Liver (tissue), 3 donors: ENCODE measurements at regions not wholly inside any gene's neighbourhood (a gene's known extent, or its start where the extent isn't known, plus 50 kb on each side); places are given as distances from the start of the nearest gene placed in this dataset.

Experiments
- ATF3 ChIP-seq: IDR thresholded peaks from 2 replicates; pipeline ENCODE4 v1.6.1; 2016; ENCODE audit warnings: antibody characterized with exemption
- EGR1 ChIP-seq, 2 donors: IDR thresholded peaks; 2 replicates each; pipeline ENCODE4 v1.6.1; 2016 to 2018; ENCODE audit warnings: antibody characterized with exemption in 2 of 2, low read depth in 2 of 2
- GABPA ChIP-seq, 2 donors: IDR thresholded peaks in 1 of 2; conservative IDR thresholded peaks in 1 of 2; 2 replicates each; pipeline ENCODE4 v1.6.1; 2016; ENCODE audit warnings: antibody characterized with exemption in 2 of 2, mild to moderate bottlenecking in 1 of 2, moderate library complexity in 1 of 2
- JUND ChIP-seq, 2 donors: IDR thresholded peaks; 2 replicates each; pipeline ENCODE4 v1.6.1; 2016; ENCODE audit warnings: antibody characterized with exemption in 2 of 2
- REST ChIP-seq: IDR thresholded peaks from 2 replicates; pipeline ENCODE4 v1.6.1; 2016; ENCODE audit warnings: antibody characterized with exemption, mild to moderate bottlenecking
- RXRA ChIP-seq, 2 donors: IDR thresholded peaks; 2 replicates each; pipeline ENCODE4 v1.6.1; 2017 to 2018; ENCODE audit warnings: antibody characterized with exemption in 2 of 2, mild to moderate bottlenecking in 1 of 2
- TAF1 ChIP-seq: conservative IDR thresholded peaks from 2 replicates; pipeline ENCODE4 v1.6.1; 2016; ENCODE audit warnings: antibody characterized with exemption, mild to moderate bottlenecking
- YY1 ChIP-seq: IDR thresholded peaks from 2 replicates; pipeline ENCODE4 v1.6.1; 2016; ENCODE audit warnings: antibody characterized with exemption, mild to moderate bottlenecking
- ZBTB33 ChIP-seq: IDR thresholded peaks from 2 replicates; pipeline ENCODE4 v1.6.1; 2016; ENCODE audit warnings: antibody characterized with exemption
- TF ChIP-seq, protein P1 (sequence below): fragments of 150-350 bp; IDR thresholded peaks from 2 replicates; pipeline ENCODE4 v1.5.1; 2017; ENCODE audit warnings: improper control_type of control experiment, low read depth, low read length; ENCODE audit not compliant: missing input control
- TF ChIP-seq, protein P2 (sequence below): IDR thresholded peaks from 2 replicates; pipeline ENCODE4 v1.6.1; 2016; ENCODE audit warnings: antibody characterized with exemption
- donor health status: healthy.
- donor health status: healthy.

GRCh38 chr7:131733604-131734003, 177.2 kb upstream of the PODXL start:
- TF ChIP-seq, protein P1, sequence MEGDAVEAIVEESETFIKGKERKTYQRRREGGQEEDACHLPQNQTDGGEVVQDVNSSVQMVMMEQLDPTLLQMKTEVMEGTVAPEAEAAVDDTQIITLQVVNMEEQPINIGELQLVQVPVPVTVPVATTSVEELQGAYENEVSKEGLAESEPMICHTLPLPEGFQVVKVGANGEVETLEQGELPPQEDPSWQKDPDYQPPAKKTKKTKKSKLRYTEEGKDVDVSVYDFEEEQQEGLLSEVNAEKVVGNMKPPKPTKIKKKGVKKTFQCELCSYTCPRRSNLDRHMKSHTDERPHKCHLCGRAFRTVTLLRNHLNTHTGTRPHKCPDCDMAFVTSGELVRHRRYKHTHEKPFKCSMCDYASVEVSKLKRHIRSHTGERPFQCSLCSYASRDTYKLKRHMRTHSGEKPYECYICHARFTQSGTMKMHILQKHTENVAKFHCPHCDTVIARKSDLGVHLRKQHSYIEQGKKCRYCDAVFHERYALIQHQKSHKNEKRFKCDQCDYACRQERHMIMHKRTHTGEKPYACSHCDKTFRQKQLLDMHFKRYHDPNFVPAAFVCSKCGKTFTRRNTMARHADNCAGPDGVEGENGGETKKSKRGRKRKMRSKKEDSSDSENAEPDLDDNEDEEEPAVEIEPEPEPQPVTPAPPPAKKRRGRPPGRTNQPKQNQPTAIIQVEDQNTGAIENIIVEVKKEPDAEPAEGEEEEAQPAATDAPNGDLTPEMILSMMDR, result no peak
- TF ChIP-seq TAF1 (no peak), JUND (IDR thresholded peaks at IDR 0.05) (no peak), GABPA (IDR thresholded peaks at IDR 0.05 in 1 of 2, conservative IDR thresholded peaks at IDR 0.05 in 1 of 2) (no peak), ZBTB33 (no peak), RXRA (IDR thresholded peaks at IDR 0.05) (no peak), ATF3 (no peak), REST (no peak), EGR1 (IDR thresholded peaks at IDR 0.05; ENCODE audit: low read depth in 2 of 2) (no peak), YY1 (no peak)
- TF ChIP-seq, protein P2, sequence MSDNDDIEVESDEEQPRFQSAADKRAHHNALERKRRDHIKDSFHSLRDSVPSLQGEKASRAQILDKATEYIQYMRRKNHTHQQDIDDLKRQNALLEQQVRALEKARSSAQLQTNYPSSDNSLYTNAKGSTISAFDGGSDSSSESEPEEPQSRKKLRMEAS, result no peak
